ENCODE measurements at regions not wholly inside any gene's neighbourhood (a gene's known extent, or its start where the extent isn't known, plus 50 kb on each side); places are given as distances from the start of the nearest gene placed in this dataset.

DNA sequence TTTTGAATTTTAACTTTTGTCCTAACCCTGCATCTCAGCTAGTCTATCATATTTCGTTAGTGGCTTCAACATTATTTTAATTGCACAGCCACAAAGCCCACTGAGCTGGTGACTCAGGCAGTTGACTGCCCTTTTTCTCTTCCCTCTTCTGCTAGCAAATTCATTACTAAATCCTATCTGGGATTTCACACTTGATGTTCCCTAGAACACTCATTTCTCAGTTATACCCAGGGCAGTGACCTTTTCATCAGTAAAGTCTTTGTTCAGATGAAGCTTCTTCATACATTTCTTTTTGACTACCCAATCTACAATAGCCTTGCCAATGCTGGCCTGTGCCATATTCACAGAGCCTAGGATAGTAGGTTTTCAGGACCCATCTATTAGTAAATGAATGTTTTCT, 107.0 kb downstream of the ATXN7L3B start:
- DNase-seq: no peak
- Histone ChIP-seq H3K27ac (ENCODE audit: low read depth in 1 of 2, low read length in 1 of 2) (no peak overlapping the region), H3K9me3 (ENCODE audit: control insufficient read depth in 4 of 4, insufficient read depth in 3 of 4, low read length in 3 of 4) (no peaks in the 10 kb centered on the region), H3K4me3 (no peak overlapping the region), H3K4me1 (ENCODE audit: control insufficient read depth in 5 of 5, insufficient read depth in 5 of 5, low read length in 5 of 5) (no peaks in the 10 kb centered on the region), H3K36me3 (ENCODE audit: control insufficient read depth in 4 of 4, insufficient read depth in 4 of 4, low read length in 4 of 4) (no peaks in the 10 kb centered on the region), H3K27me3 (ENCODE audit: control insufficient read depth in 3 of 3, insufficient read depth in 3 of 3, low read length in 2 of 3) (no peaks in the 10 kb centered on the region), H3K9ac (ENCODE audit: insufficient read depth in 1 of 2, low read length in 2 of 2) (no peak overlapping the region)
- TF ChIP-seq, protein P1, sequence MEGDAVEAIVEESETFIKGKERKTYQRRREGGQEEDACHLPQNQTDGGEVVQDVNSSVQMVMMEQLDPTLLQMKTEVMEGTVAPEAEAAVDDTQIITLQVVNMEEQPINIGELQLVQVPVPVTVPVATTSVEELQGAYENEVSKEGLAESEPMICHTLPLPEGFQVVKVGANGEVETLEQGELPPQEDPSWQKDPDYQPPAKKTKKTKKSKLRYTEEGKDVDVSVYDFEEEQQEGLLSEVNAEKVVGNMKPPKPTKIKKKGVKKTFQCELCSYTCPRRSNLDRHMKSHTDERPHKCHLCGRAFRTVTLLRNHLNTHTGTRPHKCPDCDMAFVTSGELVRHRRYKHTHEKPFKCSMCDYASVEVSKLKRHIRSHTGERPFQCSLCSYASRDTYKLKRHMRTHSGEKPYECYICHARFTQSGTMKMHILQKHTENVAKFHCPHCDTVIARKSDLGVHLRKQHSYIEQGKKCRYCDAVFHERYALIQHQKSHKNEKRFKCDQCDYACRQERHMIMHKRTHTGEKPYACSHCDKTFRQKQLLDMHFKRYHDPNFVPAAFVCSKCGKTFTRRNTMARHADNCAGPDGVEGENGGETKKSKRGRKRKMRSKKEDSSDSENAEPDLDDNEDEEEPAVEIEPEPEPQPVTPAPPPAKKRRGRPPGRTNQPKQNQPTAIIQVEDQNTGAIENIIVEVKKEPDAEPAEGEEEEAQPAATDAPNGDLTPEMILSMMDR (IDR thresholded peaks at IDR 0.05; ENCODE audit: control extremely low read depth, extremely low read depth): no peak
- WGBS, 2 donors: 60 to 75% methylated on average over 1 of the region's 1 CpG
- no peak for ATAC-seq (ENCODE audit: insufficient read depth, low FRiP score)

DNA sequence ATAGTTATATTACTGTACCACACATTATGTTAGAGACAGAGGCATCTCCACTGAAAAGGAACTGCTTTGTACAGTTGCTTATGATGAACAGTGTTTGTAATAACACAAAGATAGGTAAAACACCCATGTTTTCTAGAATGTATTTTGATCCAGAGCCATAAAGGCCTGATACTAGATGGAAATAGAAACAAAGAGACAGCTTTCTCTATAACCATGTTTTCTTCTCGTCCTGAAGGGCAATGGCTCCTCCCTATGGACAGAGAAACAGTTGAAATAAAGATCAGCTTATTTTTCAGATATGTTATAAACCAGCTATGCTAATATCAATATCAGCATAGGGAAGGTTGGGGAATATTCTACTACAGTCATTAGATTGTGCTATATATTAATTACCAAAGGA, 109.2 kb downstream of the ATXN7L3B start:
- Histone ChIP-seq H3K36me3 (ENCODE audit: control insufficient read depth in 4 of 4, insufficient read depth in 4 of 4, low read length in 4 of 4) (no peaks in the 10 kb centered on the region), H3K4me3 (no peak overlapping the region), H3K9ac (ENCODE audit: insufficient read depth in 1 of 2, low read length in 2 of 2) (no peak overlapping the region), H3K27ac (ENCODE audit: low read depth in 1 of 2, low read length in 1 of 2) (no peak overlapping the region), H3K27me3 (ENCODE audit: control insufficient read depth in 3 of 3, insufficient read depth in 3 of 3, low read length in 2 of 3) (no peaks in the 10 kb centered on the region), H3K4me1 (ENCODE audit: control insufficient read depth in 5 of 5, insufficient read depth in 5 of 5, low read length in 5 of 5) (no peaks in the 10 kb centered on the region), H3K9me3 (ENCODE audit: control insufficient read depth in 4 of 4, insufficient read depth in 3 of 4, low read length in 3 of 4) (no peaks in the 10 kb centered on the region)
- WGBS, 2 donors: 28 to 55% methylated on average over 1 of the region's 1 CpG
- TF ChIP-seq, protein P1 (IDR thresholded peaks at IDR 0.05; ENCODE audit: control extremely low read depth, extremely low read depth): no peak
- ATAC-seq (ENCODE audit: insufficient read depth, low FRiP score) (no peak), DNase-seq (peak in 1 of 3 donors; percentile 2)

DNA sequence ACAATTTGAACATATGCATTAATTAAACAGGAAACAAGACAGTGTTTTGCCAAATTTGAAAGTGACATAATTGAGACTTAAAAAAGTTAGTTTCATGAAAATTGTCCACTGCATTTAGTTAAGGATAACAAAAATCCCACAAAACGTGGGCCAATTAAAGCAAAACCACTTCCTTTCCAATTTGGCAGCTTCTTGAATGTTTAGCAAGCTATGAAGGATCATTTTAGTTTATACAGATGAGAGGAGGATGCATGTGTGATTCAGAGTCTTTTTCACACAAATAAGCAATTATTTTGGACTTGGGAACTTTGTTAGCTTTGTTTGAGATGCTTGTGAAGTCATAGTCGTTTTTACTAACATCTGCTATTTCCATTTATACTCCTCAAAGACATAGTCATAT, 109.6 kb downstream of the ATXN7L3B start:
- Histone ChIP-seq H3K4me3 (no peak overlapping the region), H3K9ac (ENCODE audit: insufficient read depth in 1 of 2, low read length in 2 of 2) (no peak overlapping the region), H3K27ac (ENCODE audit: low read depth in 1 of 2, low read length in 1 of 2) (no peak overlapping the region), H3K9me3 (ENCODE audit: control insufficient read depth in 4 of 4, insufficient read depth in 3 of 4, low read length in 3 of 4) (no peaks in the 10 kb centered on the region), H3K4me1 (ENCODE audit: control insufficient read depth in 5 of 5, insufficient read depth in 5 of 5, low read length in 5 of 5) (no peaks in the 10 kb centered on the region), H3K36me3 (ENCODE audit: control insufficient read depth in 4 of 4, insufficient read depth in 4 of 4, low read length in 4 of 4) (no peaks in the 10 kb centered on the region), H3K27me3 (ENCODE audit: control insufficient read depth in 3 of 3, insufficient read depth in 3 of 3, low read length in 2 of 3) (no peaks in the 10 kb centered on the region)
- no peak for DNase-seq
- ATAC-seq (ENCODE audit: insufficient read depth, low FRiP score): no peak
- TF ChIP-seq, protein P1 (IDR thresholded peaks at IDR 0.05; ENCODE audit: control extremely low read depth, extremely low read depth): no peak
- 20 to 34% methylated on average over 2 of the region's 2 CpGs for WGBS, 2 donors

DNA sequence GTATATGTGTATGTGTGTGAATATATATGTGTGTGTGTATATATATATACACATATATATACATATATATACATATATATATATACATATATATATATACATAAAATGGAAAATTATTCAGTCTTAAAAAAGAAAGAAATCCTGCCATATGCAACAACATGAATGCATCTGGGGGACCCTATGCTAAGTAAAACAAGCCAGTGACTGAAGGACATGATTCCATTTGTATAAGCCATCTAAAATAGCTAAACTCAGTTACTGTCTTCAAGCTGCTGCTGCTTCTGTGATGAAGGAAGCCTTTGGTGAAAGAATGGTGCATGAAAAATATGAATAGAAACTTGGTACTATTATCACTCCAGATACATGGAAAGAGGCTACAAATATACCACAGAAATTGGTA, 118.6 kb downstream of the ATXN7L3B start:
- no peak for ATAC-seq (ENCODE audit: insufficient read depth, low FRiP score)
- Histone ChIP-seq H3K27ac (ENCODE audit: low read depth in 1 of 2, low read length in 1 of 2) (no peak overlapping the region), H3K9me3 (ENCODE audit: control insufficient read depth in 4 of 4, insufficient read depth in 3 of 4, low read length in 3 of 4) (no peaks in the 10 kb centered on the region), H3K36me3 (ENCODE audit: control insufficient read depth in 4 of 4, insufficient read depth in 4 of 4, low read length in 4 of 4) (no peaks in the 10 kb centered on the region), H3K4me3 (no peak overlapping the region), H3K9ac (ENCODE audit: insufficient read depth in 1 of 2, low read length in 2 of 2) (no peak overlapping the region), H3K4me1 (ENCODE audit: control insufficient read depth in 5 of 5, insufficient read depth in 5 of 5, low read length in 5 of 5) (no peaks in the 10 kb centered on the region), H3K27me3 (ENCODE audit: control insufficient read depth in 3 of 3, insufficient read depth in 3 of 3, low read length in 2 of 3) (no peaks in the 10 kb centered on the region)
- no peak for DNase-seq
- TF ChIP-seq, protein P1 (IDR thresholded peaks at IDR 0.05; ENCODE audit: control extremely low read depth, extremely low read depth): no peak

Measured in lung (tissue), 11 donors.